Renal cortex interstitium (tissue), 11 donors: ENCODE measurements at regions not wholly inside any gene's neighbourhood (a gene's known extent, or its start where the extent isn't known, plus 50 kb on each side); places are given as distances from the start of the nearest gene placed in this dataset.

ENCODE experiments used
- DNase-seq, 11 donors: peaks; one replicate each; pipeline ENCODE4 v3.0.0-alpha.2; 2013; ENCODE audit warnings: low read depth in 9 of 11, low spot score in 4 of 11; ENCODE audit errors: extremely low read depth in 1 of 11

- peak in 6 of 11 donors; percentile 1 to 16 (median 2) for DNase-seq
These were observed 64.9 kb downstream of the C6orf58 start for GRCh38 chr6:127641905-127642304.
